ENCODE measurements at regions not wholly inside any gene's neighbourhood (a gene's known extent, or its start where the extent isn't known, plus 50 kb on each side); places are given as distances from the start of the nearest gene placed in this dataset.
"Not testable (repeated sequence)": the region's sequence is repeated elsewhere in the genome, so short reads cannot be mapped to it uniquely, and the experiment has no call there.

GRCh38 chr2:186345745-186346144 is 140.3 kb upstream of the ZC3H15 start:
- TF ChIP-seq CTCF (IDR thresholded peaks at IDR 0.05): no peak
- 76 to 81% methylated on average over 5 of the region's 5 CpGs for WGBS, 2 donors
- ATAC-seq: no peak
- Histone ChIP-seq H3K27me3 (no peaks in the 10 kb centered on the region), H3K4me3 (no peak overlapping the region), H3K9me3 (no peaks in the 10 kb centered on the region), H3K4me1 (peaks cover 0 to 12% (median 12%) of the 10 kb centered on the region in 3 donors), H3K27ac (no peak overlapping the region), H3K36me3 (no peaks in the 10 kb centered on the region)
- DNase-seq: no peak
- intact Hi-C loops (cut with DNase I): no loop called here
- FAIRE-seq: no peak

- DNase-seq (no peak), FAIRE-seq (no peak)
- intact Hi-C loops (cut with DNase I): no loop called here
Observed at GRCh38 chr2:186346216-186346615, 139.8 kb upstream of the ZC3H15 start.

GRCh38 chr2:186347472-186347871 is 138.6 kb upstream of the ZC3H15 start:
- peaks cover 0 to 12% (median 12%) of the 10 kb centered on the region in 3 donors for H3K4me1 ChIP-seq
- TF ChIP-seq CTCF (IDR thresholded peaks at IDR 0.05): no peak
- FAIRE-seq: no peak
- DNase-seq: no peak
- peak in 2 of 4 donors; percentile 41 to 62 for ATAC-seq
- H3K4me3 ChIP-seq: no peak overlapping the region
- H3K36me3 ChIP-seq: no peaks in the 10 kb centered on the region
- intact Hi-C loops (cut with DNase I): no loop called here
- no peak overlapping the region for H3K27ac ChIP-seq
- no peaks in the 10 kb centered on the region for H3K9me3 ChIP-seq
- no peaks in the 10 kb centered on the region for H3K27me3 ChIP-seq

More at GRCh38 chr2:186346216-186346615, 139.8 kb upstream of the ZC3H15 start:
- Histone ChIP-seq H3K27ac (no peak overlapping the region), H3K4me3 (no peak overlapping the region), H3K36me3 (no peaks in the 10 kb centered on the region), H3K9me3 (no peaks in the 10 kb centered on the region), H3K27me3 (no peaks in the 10 kb centered on the region), H3K4me1 (peaks cover 0 to 12% (median 12%) of the 10 kb centered on the region in 3 donors)
- no peak for ATAC-seq
- no peak for TF ChIP-seq CTCF (IDR thresholded peaks at IDR 0.05)

- Histone ChIP-seq H3K4me1 (peaks cover 0 to 12% (median 12%) of the 10 kb centered on the region in 3 donors), H3K27me3 (no peaks in the 10 kb centered on the region), H3K4me3 (no peak overlapping the region), H3K36me3 (no peaks in the 10 kb centered on the region), H3K27ac (no peak overlapping the region), H3K9me3 (no peaks in the 10 kb centered on the region)
- intact Hi-C loops (cut with DNase I): no loop called here
- TF ChIP-seq CTCF (IDR thresholded peaks at IDR 0.05): no peak
- no peak for FAIRE-seq
- no peak for DNase-seq
- ATAC-seq: peak; percentile 21 to 43 (median 40)
- WGBS, 2 donors: 23 to 24% methylated on average over 1 of the region's 1 CpG
Observed at GRCh38 chr2:186348200-186348599, 137.9 kb upstream of the ZC3H15 start.

GRCh38 chr2:186349508-186349907 is 136.6 kb upstream of the ZC3H15 start:
- no peak for TF ChIP-seq CTCF (IDR thresholded peaks at IDR 0.05)
- no peak overlapping the region for H3K4me3 ChIP-seq
- ATAC-seq: peak in 2 of 4 donors; percentile 11 to 30
- WGBS, 2 donors: 39% methylated on average over 2 of the region's 2 CpGs
- intact Hi-C loops (cut with DNase I): no loop called here
- DNase-seq: no peak
- H3K27ac ChIP-seq: no peak overlapping the region
- no peaks in the 10 kb centered on the region for H3K27me3 ChIP-seq
- no peaks in the 10 kb centered on the region for H3K9me3 ChIP-seq
- peak; percentile 32 for FAIRE-seq
- H3K36me3 ChIP-seq: no peaks in the 10 kb centered on the region
- peaks cover 0 to 12% (median 12%) of the 10 kb centered on the region in 3 donors for H3K4me1 ChIP-seq

- FAIRE-seq; intact Hi-C loops (cut with DNase I); H3K4me1 ChIP-seq; H3K36me3 ChIP-seq; H3K9me3 ChIP-seq; DNase-seq; H3K27me3 ChIP-seq; H3K4me3 ChIP-seq; H3K27ac ChIP-seq; ATAC-seq: not testable (repeated sequence)
- WGBS, 2 donors: 87 to 95% methylated on average over 3 of the region's 3 CpGs
Observed at GRCh38 chr2:186354160-186354559, 131.9 kb upstream of the ZC3H15 start.

Measured in pancreas (tissue), 10 donors.